ENCODE measurements at regions not wholly inside any gene's neighbourhood (a gene's known extent, or its start where the extent isn't known, plus 50 kb on each side); places are given as distances from the start of the nearest gene placed in this dataset.
"Not testable (repeated sequence)": the region's sequence is repeated elsewhere in the genome, so short reads cannot be mapped to it uniquely, and the experiment has no call there.

DNA sequence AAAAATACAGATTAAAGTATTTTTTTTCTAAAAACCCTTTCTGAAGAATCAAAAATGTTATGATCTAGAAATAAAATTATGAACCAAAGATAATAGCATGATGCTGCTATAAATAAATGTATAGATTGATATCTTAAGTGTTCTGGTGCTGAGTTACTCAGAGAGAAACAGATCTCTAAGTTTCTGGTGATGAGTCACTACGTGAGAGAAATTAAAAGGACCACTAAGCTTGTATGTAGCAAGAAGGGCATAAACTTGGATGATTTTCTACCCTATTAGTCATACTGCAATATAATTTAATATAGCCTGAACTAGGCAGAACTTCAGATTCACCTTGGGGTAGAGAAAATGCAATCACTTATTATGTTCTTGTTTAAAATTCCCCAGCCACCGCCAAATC lies 514.8 kb downstream of the AMY1C start:
- no peak overlapping the region for H3K4me3 Mint-ChIP-seq
- no peaks in the 10 kb centered on the region for H3K4me1 Mint-ChIP-seq
- DNase-seq (no peak), ATAC-seq (no peak)
- H3K27me3 Mint-ChIP-seq, result no peaks in the 10 kb centered on the region
- no peaks in the 10 kb centered on the region for H3K36me3 Mint-ChIP-seq (ENCODE audit: low read depth)
- peaks cover 15% of the 10 kb centered on the region for H3K9me3 Mint-ChIP-seq
- no peak overlapping the region for H3K27ac Mint-ChIP-seq

DNA sequence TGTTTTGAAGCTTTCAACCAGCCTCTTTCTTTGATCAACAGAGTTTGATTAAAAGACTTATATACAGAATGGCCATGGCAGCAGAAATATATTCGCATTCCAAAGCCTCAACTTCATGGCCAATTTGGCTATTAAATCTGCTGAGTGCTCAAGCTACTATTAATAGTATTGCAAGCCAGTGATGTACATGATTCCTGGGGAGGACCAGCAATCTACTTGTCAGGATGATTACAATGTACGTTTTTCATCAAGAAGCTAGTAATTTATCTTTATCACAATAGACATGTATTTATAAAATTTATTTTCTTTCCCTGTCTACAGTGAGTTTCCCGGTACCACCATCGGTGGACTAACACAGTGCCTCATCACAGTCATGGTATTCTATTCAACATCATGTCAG lies 515.5 kb downstream of the AMY1C start:
- no peak for DNase-seq
- Mint-ChIP-seq H3K36me3 (ENCODE audit: low read depth) (no peaks in the 10 kb centered on the region), H3K4me3 (no peak overlapping the region), H3K4me1 (no peaks in the 10 kb centered on the region), H3K9me3 (peaks cover 12% of the 10 kb centered on the region), H3K27ac (no peak overlapping the region), H3K27me3 (no peaks in the 10 kb centered on the region)
- ATAC-seq, result no peak

DNA sequence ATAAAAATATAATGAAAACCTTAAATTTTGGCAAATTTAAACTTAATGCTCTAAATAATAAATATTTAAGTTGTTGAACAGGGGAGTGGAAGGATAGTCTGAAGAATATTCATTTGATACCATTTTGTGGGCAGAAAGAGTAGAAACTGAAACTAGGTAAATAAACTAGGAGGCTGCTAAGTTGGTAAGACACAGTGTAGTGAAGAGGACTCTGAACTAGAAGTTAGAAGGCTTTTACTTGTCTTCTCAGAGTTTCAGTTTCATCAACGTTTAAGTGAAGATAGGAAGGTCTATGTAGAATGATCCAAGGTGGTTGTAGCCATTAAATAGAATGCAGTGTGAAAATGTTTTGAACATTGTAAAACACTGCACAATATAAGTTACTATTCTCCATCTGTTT lies 516.9 kb downstream of the AMY1C start:
- Mint-ChIP-seq H3K27ac (no peak overlapping the region), H3K9me3 (peaks cover 12% of the 10 kb centered on the region), H3K27me3 (no peaks in the 10 kb centered on the region), H3K36me3 (ENCODE audit: low read depth) (no peaks in the 10 kb centered on the region), H3K4me1 (no peaks in the 10 kb centered on the region), H3K4me3 (no peak overlapping the region)
- DNase-seq, result no peak
- no peak for ATAC-seq

DNA sequence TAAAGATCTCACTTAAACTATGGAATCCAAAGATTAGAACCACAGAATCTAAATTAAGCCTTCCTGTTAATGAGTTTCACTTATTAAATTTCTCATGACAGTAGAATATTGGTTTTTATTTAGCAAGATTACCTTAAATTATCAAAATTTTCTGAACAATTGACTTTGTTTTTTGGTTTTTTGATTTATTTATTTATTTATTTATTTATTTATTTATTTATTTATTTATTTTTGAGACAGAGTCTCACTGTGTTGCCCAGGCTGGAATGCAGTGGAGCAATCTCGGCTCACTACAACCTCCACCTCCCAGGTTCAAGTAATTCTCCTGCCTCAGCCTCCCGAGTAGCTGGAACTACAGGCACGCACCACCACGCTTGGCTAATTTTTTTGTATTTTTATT lies 538.6 kb downstream of the AMY1C start:
- not testable (repeated sequence) for DNase-seq; H3K27me3 Mint-ChIP-seq; H3K36me3 Mint-ChIP-seq (ENCODE audit: low read depth); H3K27ac Mint-ChIP-seq; H3K4me1 Mint-ChIP-seq; H3K4me3 Mint-ChIP-seq; ATAC-seq
- H3K9me3 Mint-ChIP-seq, result peaks cover 32% of the 10 kb centered on the region

DNA sequence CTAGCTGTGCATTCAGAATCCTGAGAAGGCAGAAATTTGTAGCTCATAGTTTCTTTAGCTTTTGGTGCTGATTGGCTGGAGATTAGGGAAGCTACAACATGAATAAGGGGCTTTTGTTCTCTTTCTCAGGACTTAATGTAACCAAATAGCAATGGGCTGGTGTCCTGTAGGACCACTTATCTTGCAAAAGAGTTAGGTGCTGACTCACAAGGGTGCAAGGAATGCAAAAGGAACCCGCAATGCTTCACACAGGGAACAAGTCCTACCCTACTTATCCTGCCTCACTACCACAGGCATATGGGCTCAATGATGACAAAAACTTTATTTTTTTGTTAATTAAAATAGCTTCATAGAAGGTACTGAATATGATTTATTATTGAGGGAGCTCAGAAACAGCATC lies 541.5 kb downstream of the AMY1C start:
- DNase-seq (no peak), ATAC-seq (no peak)
- no peak overlapping the region for H3K4me3 Mint-ChIP-seq
- H3K27ac Mint-ChIP-seq, result no peak overlapping the region
- H3K9me3 Mint-ChIP-seq, result peaks cover 28% of the 10 kb centered on the region
- no peaks in the 10 kb centered on the region for H3K27me3 Mint-ChIP-seq
- no peaks in the 10 kb centered on the region for H3K36me3 Mint-ChIP-seq (ENCODE audit: low read depth)
- no peaks in the 10 kb centered on the region for H3K4me1 Mint-ChIP-seq

DNA sequence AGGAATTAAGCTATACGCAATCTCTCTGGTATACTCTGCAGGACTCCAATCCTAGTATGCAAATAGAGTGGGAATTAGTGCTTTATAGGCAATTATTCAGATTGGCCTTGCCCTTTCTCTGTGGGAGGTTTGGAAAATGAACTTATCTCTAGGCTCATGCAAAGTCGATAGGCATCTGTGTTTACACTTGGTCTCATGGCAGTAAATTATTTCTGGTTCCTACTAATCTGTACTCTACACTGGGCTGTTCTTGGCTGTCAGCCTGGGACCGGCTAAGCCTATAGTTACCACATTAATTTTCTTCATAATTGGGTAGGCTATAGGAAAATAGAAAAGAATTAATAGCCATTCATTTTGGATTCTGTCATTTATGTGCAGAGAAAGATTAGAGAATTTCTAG lies 544.6 kb downstream of the AMY1C start:
- Mint-ChIP-seq H3K9me3 (peaks cover 14% of the 10 kb centered on the region), H3K36me3 (ENCODE audit: low read depth) (no peaks in the 10 kb centered on the region), H3K27me3 (no peaks in the 10 kb centered on the region), H3K27ac (no peak overlapping the region), H3K4me3 (no peak overlapping the region), H3K4me1 (no peaks in the 10 kb centered on the region)
- no peak for ATAC-seq
- DNase-seq, result no peak

DNA sequence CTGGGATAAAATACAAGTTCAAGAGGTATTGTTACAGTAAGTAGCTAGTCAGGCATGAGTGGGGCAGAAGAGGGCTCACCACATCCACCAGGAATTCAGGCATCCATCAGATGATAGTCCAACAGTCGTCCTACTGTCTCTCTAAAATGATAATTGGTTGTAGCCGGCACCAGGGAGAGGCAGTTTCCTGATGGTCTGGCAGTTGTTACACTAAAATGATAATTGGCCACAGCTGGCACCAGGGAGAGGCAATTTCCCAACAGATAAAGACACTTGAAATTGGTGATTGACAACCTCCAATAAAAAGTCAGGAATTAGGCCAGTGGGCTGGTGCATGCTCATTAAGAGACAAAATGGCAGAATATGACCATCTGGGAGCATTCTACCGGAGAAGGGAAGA lies 545.8 kb downstream of the AMY1C start:
- Mint-ChIP-seq H3K36me3 (ENCODE audit: low read depth) (no peaks in the 10 kb centered on the region), H3K27ac (no peak overlapping the region), H3K27me3 (no peaks in the 10 kb centered on the region), H3K4me1 (no peaks in the 10 kb centered on the region), H3K4me3 (no peak overlapping the region), H3K9me3 (peaks cover 9% of the 10 kb centered on the region)
- ATAC-seq (no peak), DNase-seq (no peak)

DNA sequence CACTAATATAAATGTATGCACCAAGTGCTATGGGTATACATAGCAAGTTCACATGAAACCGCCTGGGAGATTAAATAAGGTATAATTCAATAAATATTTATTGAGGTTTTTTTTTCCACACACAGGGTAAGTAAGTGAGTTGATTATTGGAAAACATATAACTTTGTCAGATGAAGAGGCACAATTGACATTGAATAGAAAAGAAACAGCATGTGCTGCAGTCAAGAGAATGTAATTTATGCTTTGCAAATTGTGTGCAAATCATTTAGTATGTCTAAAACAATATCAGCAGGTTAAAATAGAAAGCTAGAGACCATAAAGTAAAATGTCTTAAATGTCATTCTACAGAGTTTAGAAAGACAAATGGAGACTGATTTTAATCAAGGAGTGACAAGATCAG lies 560.0 kb downstream of the AMY1C start:
- no peak for DNase-seq
- no peaks in the 10 kb centered on the region for H3K27me3 Mint-ChIP-seq
- no peak overlapping the region for H3K4me3 Mint-ChIP-seq
- no peak for ATAC-seq
- no peaks in the 10 kb centered on the region for H3K36me3 Mint-ChIP-seq (ENCODE audit: low read depth)
- H3K9me3 Mint-ChIP-seq, result peaks cover 35% of the 10 kb centered on the region
- H3K4me1 Mint-ChIP-seq, result no peaks in the 10 kb centered on the region
- no peak overlapping the region for H3K27ac Mint-ChIP-seq

DNA sequence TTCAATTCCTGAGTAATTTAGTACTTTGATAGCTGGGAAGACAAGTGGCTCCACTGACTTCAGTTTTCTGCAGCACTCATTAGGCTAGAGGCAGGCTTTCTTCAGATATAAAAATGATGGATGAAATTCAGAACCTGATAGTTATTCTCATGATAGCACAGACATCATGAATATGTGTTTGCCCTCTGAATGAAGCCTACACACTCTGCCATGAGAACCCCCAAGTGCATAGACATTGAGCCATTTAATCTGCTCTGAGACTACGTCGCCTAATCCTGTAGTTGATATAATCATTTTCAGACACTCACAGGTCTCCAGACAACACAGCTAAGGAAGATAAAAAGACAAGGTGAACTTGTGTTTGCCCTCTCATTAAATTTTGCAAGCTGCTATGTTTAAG lies 566.1 kb downstream of the AMY1C start:
- Mint-ChIP-seq H3K9me3 (peaks cover 11% of the 10 kb centered on the region), H3K4me3 (no peak overlapping the region), H3K36me3 (ENCODE audit: low read depth) (peaks cover 2% of the 10 kb centered on the region), H3K4me1 (no peaks in the 10 kb centered on the region), H3K27me3 (no peaks in the 10 kb centered on the region), H3K27ac (no peak overlapping the region)
- no peak for ATAC-seq
- no peak for DNase-seq

DNA sequence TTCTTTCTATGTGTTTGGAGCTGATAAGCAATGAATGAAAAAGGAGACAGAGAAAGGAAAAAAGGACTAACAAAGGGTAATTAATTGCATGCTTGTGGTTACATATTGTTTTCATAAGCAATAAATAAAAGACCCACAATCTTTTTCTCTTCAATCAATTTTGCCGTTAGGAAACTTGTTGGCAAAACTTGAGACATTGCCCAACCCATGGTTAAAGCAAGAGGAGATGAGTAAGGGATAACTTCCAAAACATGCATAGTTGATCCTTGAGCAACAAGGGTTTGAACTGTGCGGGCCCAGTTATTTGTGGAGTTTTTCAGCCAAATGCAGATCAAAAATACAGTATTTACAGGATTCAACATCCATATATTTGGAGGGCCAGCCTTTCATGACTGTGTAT lies 572.4 kb downstream of the AMY1C start:
- peaks cover 2% of the 10 kb centered on the region for H3K36me3 Mint-ChIP-seq (ENCODE audit: low read depth)

DNA sequence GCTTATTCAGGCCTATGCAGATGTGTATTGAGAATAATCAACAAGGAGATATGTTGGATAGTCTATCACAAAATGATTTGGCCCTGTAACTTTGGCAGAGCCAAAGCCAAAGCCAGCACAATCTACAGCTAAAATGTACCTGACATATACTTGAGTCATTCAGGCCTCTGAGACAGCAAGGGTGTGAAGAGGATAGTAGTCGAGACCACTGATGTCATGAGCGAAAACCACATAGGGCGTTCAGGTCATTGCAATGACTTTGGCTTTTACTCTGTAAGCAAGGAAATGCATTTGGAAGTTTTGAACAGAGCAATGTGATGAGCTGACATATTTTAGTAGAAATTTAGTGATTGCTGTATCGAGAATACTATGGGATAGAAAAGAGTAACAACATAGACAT lies 579.6 kb downstream of the AMY1C start:
- peaks cover 29% of the 10 kb centered on the region for H3K9me3 Mint-ChIP-seq
- DNase-seq (no peak), ATAC-seq (no peak)
- H3K4me1 Mint-ChIP-seq, result no peaks in the 10 kb centered on the region
- no peak overlapping the region for H3K27ac Mint-ChIP-seq
- no peaks in the 10 kb centered on the region for H3K36me3 Mint-ChIP-seq (ENCODE audit: low read depth)
- no peak overlapping the region for H3K4me3 Mint-ChIP-seq
- no peaks in the 10 kb centered on the region for H3K27me3 Mint-ChIP-seq

More for the DNA sequence above, 572.4 kb downstream of the AMY1C start:
- Mint-ChIP-seq H3K4me1 (no peaks in the 10 kb centered on the region), H3K27me3 (no peaks in the 10 kb centered on the region), H3K27ac (no peak overlapping the region), H3K9me3 (peaks cover 13% of the 10 kb centered on the region), H3K4me3 (no peak overlapping the region)
- DNase-seq (no peak), ATAC-seq (no peak)

DNA sequence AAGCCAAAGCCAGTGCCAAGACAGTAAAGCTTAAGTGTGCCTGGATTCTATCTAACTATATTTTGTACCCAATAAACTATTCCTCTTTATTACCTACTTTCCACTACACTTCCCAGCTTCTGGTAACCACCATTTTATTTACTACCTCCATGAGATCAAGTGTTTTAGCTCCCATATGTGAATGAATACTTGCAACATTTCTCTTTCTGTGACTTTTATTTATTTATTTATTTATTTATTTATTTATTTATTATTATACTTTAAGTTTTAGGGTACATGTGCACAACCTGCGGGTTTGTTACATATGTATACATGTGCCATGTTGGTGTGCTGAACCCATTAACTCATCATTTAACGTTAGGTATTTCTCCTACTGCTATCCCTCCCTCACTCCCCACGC lies 582.1 kb downstream of the AMY1C start:
- Mint-ChIP-seq H3K27ac (no peak overlapping the region), H3K9me3 (peaks cover 35% of the 10 kb centered on the region)

DNA sequence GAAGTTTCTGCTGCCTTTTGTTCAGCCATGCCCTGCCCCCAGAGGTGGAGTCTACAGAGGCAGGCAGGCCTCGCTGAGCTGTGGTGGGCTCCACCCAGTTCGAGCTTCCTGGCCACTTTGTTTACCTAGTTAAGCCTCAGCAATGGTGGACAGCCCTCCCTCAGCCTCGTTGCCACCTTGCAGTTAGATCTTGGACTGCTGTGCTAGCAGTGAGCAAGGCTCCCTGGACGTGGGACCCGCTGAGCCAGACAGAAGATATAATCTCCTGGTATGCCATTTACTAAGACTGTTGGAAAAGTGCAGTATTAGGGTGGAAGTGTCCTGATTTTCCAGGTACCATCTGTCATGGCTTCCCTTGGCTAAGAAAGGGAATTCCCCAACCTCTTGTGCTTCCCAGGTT lies 588.2 kb downstream of the AMY1C start:
- H3K4me1 Mint-ChIP-seq; H3K4me3 Mint-ChIP-seq; H3K27me3 Mint-ChIP-seq; H3K36me3 Mint-ChIP-seq (ENCODE audit: low read depth); ATAC-seq; H3K27ac Mint-ChIP-seq; DNase-seq: not testable (repeated sequence)
- H3K9me3 Mint-ChIP-seq, result peaks cover 26% of the 10 kb centered on the region

More for the DNA sequence above, 582.1 kb downstream of the AMY1C start:
- Mint-ChIP-seq H3K36me3 (ENCODE audit: low read depth) (no peaks in the 10 kb centered on the region), H3K4me3 (no peak overlapping the region), H3K27me3 (no peaks in the 10 kb centered on the region), H3K4me1 (no peaks in the 10 kb centered on the region)
- no peak for ATAC-seq
- no peak for DNase-seq

DNA sequence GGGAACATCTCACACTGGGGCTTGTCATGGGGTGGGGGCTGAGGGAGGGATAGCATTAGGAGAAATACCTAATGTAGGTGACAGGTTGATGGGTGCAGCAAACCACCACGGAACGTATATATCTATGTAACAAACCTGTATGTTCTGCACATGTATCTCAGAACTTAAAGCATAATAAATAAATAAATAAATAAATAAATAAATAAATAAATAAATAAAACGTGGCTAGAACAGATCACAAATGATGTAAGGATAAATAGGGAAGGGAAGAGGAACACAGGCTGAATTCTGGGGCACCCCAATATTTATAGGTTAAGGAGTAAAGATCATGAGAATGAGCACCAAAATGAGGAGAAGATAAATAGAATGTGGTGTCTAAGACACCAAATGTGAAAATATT lies 592.2 kb downstream of the AMY1C start:
- Mint-ChIP-seq H3K36me3 (ENCODE audit: low read depth) (no peaks in the 10 kb centered on the region), H3K4me1 (no peaks in the 10 kb centered on the region), H3K27me3 (no peaks in the 10 kb centered on the region), H3K27ac (no peak overlapping the region), H3K4me3 (no peak overlapping the region), H3K9me3 (peaks cover 33% of the 10 kb centered on the region)
- ATAC-seq (no peak), DNase-seq (no peak)

DNA sequence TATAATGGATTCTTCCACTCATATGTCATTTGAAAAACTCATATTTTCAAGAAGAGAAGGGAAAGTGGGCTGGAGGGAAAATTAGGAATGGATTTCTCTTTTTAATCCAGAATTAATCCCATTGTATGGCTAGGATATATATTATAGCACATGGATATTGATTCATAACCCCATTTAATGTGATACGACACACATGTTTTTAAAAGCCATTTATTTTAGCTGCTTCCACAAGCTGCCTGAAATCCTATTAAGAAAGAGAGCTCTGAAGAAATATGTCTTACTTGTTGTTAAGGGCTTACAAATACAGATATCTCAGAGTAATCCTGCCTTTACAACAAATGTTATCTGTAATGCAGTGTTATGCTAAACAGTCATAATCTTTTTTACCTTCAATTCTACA lies 598.6 kb downstream of the AMY1C start:
- Mint-ChIP-seq H3K4me1 (no peaks in the 10 kb centered on the region), H3K9me3 (peaks cover 24% of the 10 kb centered on the region), H3K27me3 (no peaks in the 10 kb centered on the region), H3K4me3 (no peak overlapping the region), H3K36me3 (ENCODE audit: low read depth) (no peaks in the 10 kb centered on the region), H3K27ac (no peak overlapping the region)
- DNase-seq, result no peak
- ATAC-seq, result no peak

DNA sequence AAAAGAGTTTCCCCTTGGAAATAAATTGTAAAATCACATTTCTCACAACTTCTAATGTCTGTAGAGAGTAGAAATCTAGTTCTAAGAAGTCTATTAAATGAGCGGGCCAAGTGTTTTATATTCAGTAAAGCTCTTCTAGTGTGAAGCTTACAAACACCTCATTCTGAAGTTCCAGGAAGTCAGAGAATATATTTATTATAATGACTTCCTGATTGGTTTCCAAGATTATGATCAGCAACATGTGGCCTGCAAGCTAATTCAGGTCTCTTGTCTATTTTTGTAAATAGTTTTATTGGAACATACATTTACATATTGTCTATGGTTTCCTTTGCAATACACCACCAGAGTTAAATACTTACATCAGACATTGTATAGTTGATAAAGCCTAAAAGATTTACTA lies 603.9 kb downstream of the AMY1C start:
- no peak for ATAC-seq
- no peak overlapping the region for H3K27ac Mint-ChIP-seq
- no peaks in the 10 kb centered on the region for H3K27me3 Mint-ChIP-seq
- H3K4me1 Mint-ChIP-seq, result no peaks in the 10 kb centered on the region
- H3K9me3 Mint-ChIP-seq, result peaks cover 14% of the 10 kb centered on the region
- no peak overlapping the region for H3K4me3 Mint-ChIP-seq
- DNase-seq, result no peak
- H3K36me3 Mint-ChIP-seq (ENCODE audit: low read depth), result no peaks in the 10 kb centered on the region
